ENCODE measurements at regions not wholly inside any gene's neighbourhood (a gene's known extent, or its start where the extent isn't known, plus 50 kb on each side); places are given as distances from the start of the nearest gene placed in this dataset.
"Not testable (repeated sequence)": the region's sequence is repeated elsewhere in the genome, so short reads cannot be mapped to it uniquely, and the experiment has no call there.

- Histone ChIP-seq H3K27me3 (ENCODE audit: insufficient read depth, low read length) (no peaks in the 10 kb centered on the region), H3K4me2 (ENCODE audit: insufficient read depth, low read length) (no peak overlapping the region), H3K9me3 (ENCODE audit: low read depth, low read length) (no peaks in the 10 kb centered on the region), H4K20me1 (ENCODE audit: insufficient read depth, low read length) (no peaks in the 10 kb centered on the region), H3K4me3 (ENCODE audit: insufficient read depth, low read length) (no peak overlapping the region), H3K27ac (ENCODE audit: low read depth, low read length) (no peak overlapping the region), H3K36me3 (ENCODE audit: insufficient read depth, low read length) (no peaks in the 10 kb centered on the region), H3K4me1 (ENCODE audit: insufficient read depth, low read length) (no peaks in the 10 kb centered on the region), H2AFZ (ENCODE audit: low read length) (no peak overlapping the region), H3K79me2 (ENCODE audit: insufficient read depth, low read length) (no peaks in the 10 kb centered on the region)
- no peak for DNase-seq (ENCODE audit: insufficient read length, low spot score, missing footprints)
- TF ChIP-seq CTCF (IDR thresholded peaks at IDR 0.05; ENCODE audit: extremely low read depth, low read depth, low read length), result no peak
Observed at GRCh38 chr4:177532358-177532757, 90.1 kb upstream of the AGA start.

GRCh38 chr4:177534841-177535240, 92.6 kb upstream of the AGA start:
- not testable (repeated sequence) for H4K20me1 ChIP-seq (ENCODE audit: insufficient read depth, low read length); H3K79me2 ChIP-seq (ENCODE audit: insufficient read depth, low read length); H2AFZ ChIP-seq (ENCODE audit: low read length); H3K4me1 ChIP-seq (ENCODE audit: insufficient read depth, low read length); H3K4me3 ChIP-seq (ENCODE audit: insufficient read depth, low read length); H3K27me3 ChIP-seq (ENCODE audit: insufficient read depth, low read length); H3K9me3 ChIP-seq (ENCODE audit: low read depth, low read length); H3K4me2 ChIP-seq (ENCODE audit: insufficient read depth, low read length); H3K27ac ChIP-seq (ENCODE audit: low read depth, low read length); H3K36me3 ChIP-seq (ENCODE audit: insufficient read depth, low read length); DNase-seq (ENCODE audit: insufficient read length, low spot score, missing footprints)

GRCh38 chr4:177546745-177547144, 104.5 kb upstream of the AGA start:
- Histone ChIP-seq H3K36me3 (ENCODE audit: insufficient read depth, low read length) (no peaks in the 10 kb centered on the region), H3K4me3 (ENCODE audit: insufficient read depth, low read length) (no peak overlapping the region), H2AFZ (ENCODE audit: low read length) (no peak overlapping the region), H3K4me2 (ENCODE audit: insufficient read depth, low read length) (no peak overlapping the region), H3K9me3 (ENCODE audit: low read depth, low read length) (no peaks in the 10 kb centered on the region), H3K79me2 (ENCODE audit: insufficient read depth, low read length) (no peaks in the 10 kb centered on the region), H4K20me1 (ENCODE audit: insufficient read depth, low read length) (no peaks in the 10 kb centered on the region), H3K4me1 (ENCODE audit: insufficient read depth, low read length) (peaks cover 7% of the 10 kb centered on the region), H3K27me3 (ENCODE audit: insufficient read depth, low read length) (no peaks in the 10 kb centered on the region), H3K27ac (ENCODE audit: low read depth, low read length) (no peak overlapping the region)
- TF ChIP-seq CTCF (IDR thresholded peaks at IDR 0.05; ENCODE audit: extremely low read depth, low read depth, low read length), result peak; percentile 27
- DNase-seq (ENCODE audit: insufficient read length, low spot score, missing footprints), result no peak

GRCh38 chr4:177547985-177548384, 105.7 kb upstream of the AGA start:
- H3K79me2 ChIP-seq (ENCODE audit: insufficient read depth, low read length), result no peaks in the 10 kb centered on the region
- DNase-seq (ENCODE audit: insufficient read length, low spot score, missing footprints), result peak; percentile 23

More at GRCh38 chr4:177547985-177548384, 105.7 kb upstream of the AGA start:
- Histone ChIP-seq H3K27ac (ENCODE audit: low read depth, low read length) (no peak overlapping the region), H3K9me3 (ENCODE audit: low read depth, low read length) (no peaks in the 10 kb centered on the region), H3K4me3 (ENCODE audit: insufficient read depth, low read length) (no peak overlapping the region), H3K27me3 (ENCODE audit: insufficient read depth, low read length) (no peaks in the 10 kb centered on the region), H4K20me1 (ENCODE audit: insufficient read depth, low read length) (no peaks in the 10 kb centered on the region), H3K4me2 (ENCODE audit: insufficient read depth, low read length) (peak overlapping the region; percentile 36), H3K36me3 (ENCODE audit: insufficient read depth, low read length) (no peaks in the 10 kb centered on the region), H2AFZ (ENCODE audit: low read length) (peak overlapping the region; percentile 67), H3K4me1 (ENCODE audit: insufficient read depth, low read length) (peaks cover 7% of the 10 kb centered on the region)
- peak; percentile 18 for TF ChIP-seq CTCF (IDR thresholded peaks at IDR 0.05; ENCODE audit: extremely low read depth, low read depth, low read length)
